Left lung (tissue), 4 donors: ENCODE measurements at regions not wholly inside any gene's neighbourhood (a gene's known extent, or its start where the extent isn't known, plus 50 kb on each side); places are given as distances from the start of the nearest gene placed in this dataset.

Experiments used
- ATAC-seq: fragments of 200-7000 bp; cut with Tn5 transposase; one replicate; pipeline ENCODE4 v1.9.1; 2020; ENCODE audit warnings: moderate library complexity
- DNase-seq, 4 donors: peaks; one replicate each; pipeline ENCODE4 v3.0.0-alpha.2; 2013 to 2020
- H3K27ac ChIP-seq, 2 donors: fragments of 200-600 bp; sonication (generic) in 1 of 2; one replicate each; pipeline versions ENCODE4 v1.5.0 to v1.8.0; 2020 to 2021
- H3K27me3 ChIP-seq, 2 donors: fragments of 200-600 bp; sonication (generic) in 1 of 2; one replicate each; pipeline versions ENCODE4 v1.5.0 to v1.8.0; 2020 to 2021
- H3K36me3 ChIP-seq, 2 donors: fragments of 200-600 bp; sonication (generic) in 1 of 2; one replicate each; pipeline versions ENCODE4 v1.5.0 to v1.8.0; 2020 to 2021
- H3K4me1 ChIP-seq, 2 donors: fragments of 200-600 bp; one replicate each; pipeline ENCODE4 v1.8.0; 2021
- H3K4me3 ChIP-seq, 2 donors: fragments of 200-600 bp; sonication (generic) in 1 of 2; one replicate each; pipeline versions ENCODE4 v1.5.0 to v1.8.0; 2020 to 2021; ENCODE audit warnings: mild to moderate bottlenecking in 1 of 2
- H3K9me3 ChIP-seq, 2 donors: fragments of 200-600 bp; sonication (generic) in 1 of 2; one replicate each; pipeline versions ENCODE4 v1.5.0 to v1.8.0; 2020 to 2021
- intact Hi-C, 2 donors: fragments of 100-400 bp; cut with DNase I; formaldehyde crosslinking; loops; one replicate each; pipeline versions ENCODE4 v1.11.2 to v1.14.2; 2022
- TF ChIP-seq, protein P1 (sequence below), 2 donors: fragments of 200-600 bp; sonication (generic) in 1 of 2; IDR thresholded peaks; one replicate each; pipeline versions ENCODE4 v1.5.0 to v1.8.0; 2021; ENCODE audit warnings: antibody characterized with exemption in 2 of 2
- donor health status: DM: no; HTN: yes; CAD: no.
- donor health status: DM: no; HTN: no; CAD: no.

DNA sequence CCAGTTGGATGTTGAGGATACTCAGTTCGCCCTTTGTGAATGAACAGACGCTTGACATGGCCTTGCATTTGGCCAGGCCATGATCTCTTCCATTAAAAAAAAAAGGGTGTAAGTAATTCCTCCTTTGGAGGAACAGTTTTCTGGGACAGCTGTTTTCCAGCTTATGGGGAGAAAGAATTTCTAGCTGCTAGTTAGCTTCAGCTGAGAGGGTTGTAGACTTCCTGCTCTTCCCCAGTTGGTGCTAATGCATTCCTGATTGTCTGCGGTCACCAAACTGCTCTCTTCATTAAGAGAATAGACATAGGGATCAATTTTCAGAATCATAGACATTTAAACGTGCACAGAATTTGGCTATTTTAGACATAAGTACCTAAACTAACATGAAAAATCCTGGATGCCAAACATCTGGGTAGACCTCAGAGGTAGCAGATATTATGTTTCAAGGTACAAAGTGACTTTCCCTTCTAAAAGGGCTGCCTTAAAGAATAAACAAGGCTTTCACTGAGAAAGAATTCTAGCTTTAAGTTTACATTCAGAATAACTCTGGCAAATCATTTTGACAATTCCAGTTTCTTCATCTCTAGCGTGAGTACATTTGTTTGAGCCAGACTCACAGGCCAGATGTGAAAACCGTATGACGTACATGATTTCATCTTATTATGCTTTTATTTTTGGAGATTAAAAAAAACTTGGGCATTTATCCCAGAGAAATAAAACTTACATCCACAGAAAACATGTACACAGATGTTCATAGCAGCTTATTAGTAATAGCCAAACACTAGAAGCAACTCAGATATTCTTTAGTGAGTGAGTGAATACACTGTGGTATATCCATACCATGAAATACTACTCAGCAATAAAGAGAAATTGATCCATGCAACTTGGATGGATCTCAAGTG is 71.2 kb downstream of the MAIP1 start:
- Histone ChIP-seq H3K9me3 (no peaks in the 10 kb centered on the region), H3K4me1 (no peaks in the 10 kb centered on the region), H3K4me3 (no peak overlapping the region), H3K27ac (peak overlapping the region in 1 of 2 donors; percentile 29), H3K27me3 (no peaks in the 10 kb centered on the region), H3K36me3 (no peaks in the 10 kb centered on the region)
- no peak for DNase-seq
- intact Hi-C loops = no loop called here
- TF ChIP-seq, protein P1, sequence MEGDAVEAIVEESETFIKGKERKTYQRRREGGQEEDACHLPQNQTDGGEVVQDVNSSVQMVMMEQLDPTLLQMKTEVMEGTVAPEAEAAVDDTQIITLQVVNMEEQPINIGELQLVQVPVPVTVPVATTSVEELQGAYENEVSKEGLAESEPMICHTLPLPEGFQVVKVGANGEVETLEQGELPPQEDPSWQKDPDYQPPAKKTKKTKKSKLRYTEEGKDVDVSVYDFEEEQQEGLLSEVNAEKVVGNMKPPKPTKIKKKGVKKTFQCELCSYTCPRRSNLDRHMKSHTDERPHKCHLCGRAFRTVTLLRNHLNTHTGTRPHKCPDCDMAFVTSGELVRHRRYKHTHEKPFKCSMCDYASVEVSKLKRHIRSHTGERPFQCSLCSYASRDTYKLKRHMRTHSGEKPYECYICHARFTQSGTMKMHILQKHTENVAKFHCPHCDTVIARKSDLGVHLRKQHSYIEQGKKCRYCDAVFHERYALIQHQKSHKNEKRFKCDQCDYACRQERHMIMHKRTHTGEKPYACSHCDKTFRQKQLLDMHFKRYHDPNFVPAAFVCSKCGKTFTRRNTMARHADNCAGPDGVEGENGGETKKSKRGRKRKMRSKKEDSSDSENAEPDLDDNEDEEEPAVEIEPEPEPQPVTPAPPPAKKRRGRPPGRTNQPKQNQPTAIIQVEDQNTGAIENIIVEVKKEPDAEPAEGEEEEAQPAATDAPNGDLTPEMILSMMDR (IDR thresholded peaks at IDR 0.05) = no peak
- no peak for ATAC-seq

DNA sequence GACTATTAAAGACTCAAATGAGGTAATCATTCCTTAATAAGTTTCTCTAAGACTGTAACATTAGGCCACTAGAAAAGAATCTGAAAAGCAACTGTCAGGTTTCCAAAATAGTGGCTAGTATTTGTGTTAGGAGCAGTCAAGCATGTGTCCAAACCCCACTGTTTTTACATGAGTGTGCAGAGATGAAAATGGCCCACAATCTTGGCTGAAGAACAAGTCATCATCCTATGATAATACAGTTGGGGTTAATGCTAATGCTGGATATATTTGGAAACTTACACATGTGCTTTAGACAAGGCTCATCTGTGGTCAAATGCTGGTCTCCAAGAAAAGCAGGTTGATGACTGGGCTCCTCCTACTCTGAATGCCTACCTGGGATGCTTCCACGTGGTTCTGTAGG is 73.6 kb downstream of the MAIP1 start:
- intact Hi-C loops = no loop called here
- no peaks in the 10 kb centered on the region for H3K36me3 ChIP-seq
- DNase-seq (no peak), ATAC-seq (peak; percentile 47)
- H3K4me3 ChIP-seq = no peak overlapping the region
- TF ChIP-seq, protein P1 (IDR thresholded peaks at IDR 0.05) = no peak
- no peaks in the 10 kb centered on the region for H3K27me3 ChIP-seq
- H3K9me3 ChIP-seq = no peaks in the 10 kb centered on the region
- H3K27ac ChIP-seq = no peak overlapping the region
- H3K4me1 ChIP-seq = no peaks in the 10 kb centered on the region

DNA sequence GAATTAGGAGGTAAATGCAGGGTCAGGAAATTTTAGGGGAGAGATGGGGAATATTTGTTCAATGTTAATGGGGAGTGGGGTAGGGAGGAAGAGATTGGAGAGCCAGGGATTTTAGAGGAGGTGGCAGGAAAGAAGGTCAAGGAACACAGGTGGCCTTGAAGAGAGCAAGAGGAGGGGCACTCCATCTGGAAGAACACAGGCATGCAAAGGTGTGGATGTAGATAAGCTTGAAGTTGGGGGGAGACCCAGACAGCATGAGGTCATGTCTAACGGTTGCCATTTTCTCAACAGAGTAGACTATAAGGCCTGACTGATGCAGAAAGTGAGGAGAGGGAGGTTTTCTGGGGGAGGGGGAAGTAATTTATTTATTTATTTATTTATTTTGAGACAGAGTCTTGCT is 77.5 kb downstream of the MAIP1 start:
- no peak overlapping the region for H3K4me3 ChIP-seq
- ATAC-seq = no peak
- H3K27ac ChIP-seq = no peak overlapping the region
- DNase-seq = no peak
- TF ChIP-seq, protein P1 (IDR thresholded peaks at IDR 0.05) = no peak
- no peaks in the 10 kb centered on the region for H3K36me3 ChIP-seq
- H3K27me3 ChIP-seq = no peaks in the 10 kb centered on the region
- intact Hi-C loops = no loop called here
- H3K9me3 ChIP-seq = no peaks in the 10 kb centered on the region
- no peaks in the 10 kb centered on the region for H3K4me1 ChIP-seq

DNA sequence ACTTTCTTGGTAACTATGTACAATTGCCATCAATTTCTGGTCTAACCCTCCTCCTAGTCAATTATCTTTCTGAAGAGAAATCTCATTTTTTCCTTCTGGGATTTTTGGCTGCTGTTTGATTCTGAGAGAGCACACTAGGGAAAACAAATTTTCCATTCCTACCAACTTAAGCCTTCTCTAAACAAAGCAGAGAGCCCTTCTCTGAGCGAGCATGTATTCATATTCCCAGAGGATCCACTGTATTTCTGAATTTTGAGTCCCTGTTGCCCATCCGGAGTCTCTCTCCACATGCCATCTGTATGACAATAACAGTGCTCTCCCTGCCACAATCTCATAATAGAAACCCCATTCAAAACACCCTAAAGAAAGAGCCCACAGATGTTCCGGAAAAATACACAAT is 78.5 kb downstream of the MAIP1 start:
- H3K4me1 ChIP-seq = no peaks in the 10 kb centered on the region
- intact Hi-C loops = no loop called here
- H3K27ac ChIP-seq = no peak overlapping the region
- no peaks in the 10 kb centered on the region for H3K27me3 ChIP-seq
- no peak for ATAC-seq
- TF ChIP-seq, protein P1 (IDR thresholded peaks at IDR 0.05) = no peak
- H3K36me3 ChIP-seq = no peaks in the 10 kb centered on the region
- no peaks in the 10 kb centered on the region for H3K9me3 ChIP-seq
- DNase-seq = no peak
- H3K4me3 ChIP-seq = no peak overlapping the region

DNA sequence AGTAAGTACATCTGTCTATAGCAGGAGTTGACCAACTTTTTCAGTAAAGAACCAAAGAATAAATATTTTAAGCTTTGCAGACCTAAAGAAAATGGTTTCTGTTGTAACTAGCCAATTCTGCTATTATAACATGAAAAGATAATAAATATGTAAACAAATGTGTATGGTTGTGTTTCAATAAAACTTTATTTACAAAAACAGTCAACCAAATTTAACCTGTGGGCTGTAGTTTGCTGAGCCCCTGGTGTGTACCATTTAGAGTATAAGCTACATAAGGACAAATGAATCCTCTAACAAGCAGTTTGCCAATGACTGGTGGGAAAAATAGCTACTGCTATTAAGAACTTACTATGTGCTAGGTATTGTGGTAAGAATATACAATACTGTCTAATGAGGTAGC is 79.4 kb downstream of the MAIP1 start:
- Histone ChIP-seq H3K4me1 (no peaks in the 10 kb centered on the region), H3K4me3 (no peak overlapping the region), H3K27ac (no peak overlapping the region), H3K9me3 (no peaks in the 10 kb centered on the region), H3K27me3 (no peaks in the 10 kb centered on the region), H3K36me3 (no peaks in the 10 kb centered on the region)
- ATAC-seq (no peak), DNase-seq (no peak)
- TF ChIP-seq, protein P1 (IDR thresholded peaks at IDR 0.05) = no peak
- intact Hi-C loops = no loop called here
